Hepatic stellate cell (primary cell): ENCODE measurements at regions not wholly inside any gene's neighbourhood (a gene's known extent, or its start where the extent isn't known, plus 50 kb on each side); places are given as distances from the start of the nearest gene placed in this dataset.

Experiments used
- DNase-seq: peaks from one replicate; pipeline ENCODE4 v3.0.0; 2011; ENCODE audit warnings: low spot score

DNA sequence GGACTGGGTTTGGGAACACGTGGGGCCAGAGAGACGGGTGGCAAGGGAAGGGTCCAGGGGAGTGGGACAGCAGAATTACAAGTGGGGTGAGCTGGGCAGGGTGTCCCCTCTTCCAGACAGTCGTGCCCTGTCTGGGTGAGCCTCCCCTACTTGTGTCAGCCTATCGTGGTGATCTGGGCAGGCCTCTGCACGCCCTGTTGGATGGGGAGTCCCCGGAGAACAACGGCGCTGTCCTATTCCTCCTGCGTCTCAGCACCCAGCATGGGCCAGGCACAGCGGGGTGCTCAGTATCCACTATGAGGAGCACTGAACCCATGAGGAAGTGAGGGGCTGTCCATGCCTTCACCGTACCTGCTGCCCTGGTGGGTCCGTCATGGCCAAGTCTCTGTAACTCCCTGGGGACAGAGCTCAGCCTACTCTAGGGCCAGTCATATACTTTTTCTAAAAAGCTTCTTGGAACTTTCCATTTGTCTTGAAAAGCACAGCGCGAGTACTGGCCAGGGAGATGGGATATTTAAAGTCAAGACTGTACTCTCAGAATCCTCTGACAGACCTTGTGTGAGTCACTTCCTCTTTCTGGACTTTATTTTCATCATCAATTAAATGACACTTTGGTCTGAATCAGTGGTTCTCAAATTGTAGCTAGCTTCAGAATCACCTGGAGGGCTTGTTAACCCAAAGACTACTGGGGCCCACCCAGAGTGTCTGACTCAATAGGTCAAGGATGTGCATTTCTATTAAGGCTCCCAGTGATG lies 81.7 kb upstream of the NECTIN1 start:
- DNase-seq, result no peak

DNA sequence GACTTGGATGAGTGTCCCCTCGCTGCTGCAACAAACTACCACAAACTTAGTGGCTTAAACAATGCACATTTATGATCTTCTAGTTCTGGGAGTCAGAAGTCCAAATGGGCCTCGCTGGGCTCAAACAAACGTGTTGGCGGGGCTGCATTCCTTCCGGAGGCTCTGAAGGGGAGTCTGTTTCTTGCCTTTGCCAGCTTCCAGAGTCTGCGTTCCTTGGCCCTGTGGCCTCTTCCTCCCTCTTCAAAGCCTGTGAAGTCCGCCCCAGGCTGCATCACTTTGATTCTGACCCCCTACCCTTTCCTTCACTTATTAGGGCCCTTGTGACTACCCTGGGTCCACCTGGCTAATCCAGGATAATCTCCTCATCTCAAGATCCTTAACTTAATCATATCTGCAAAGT lies 80.3 kb upstream of the NECTIN1 start:
- DNase-seq, result no peak

DNA sequence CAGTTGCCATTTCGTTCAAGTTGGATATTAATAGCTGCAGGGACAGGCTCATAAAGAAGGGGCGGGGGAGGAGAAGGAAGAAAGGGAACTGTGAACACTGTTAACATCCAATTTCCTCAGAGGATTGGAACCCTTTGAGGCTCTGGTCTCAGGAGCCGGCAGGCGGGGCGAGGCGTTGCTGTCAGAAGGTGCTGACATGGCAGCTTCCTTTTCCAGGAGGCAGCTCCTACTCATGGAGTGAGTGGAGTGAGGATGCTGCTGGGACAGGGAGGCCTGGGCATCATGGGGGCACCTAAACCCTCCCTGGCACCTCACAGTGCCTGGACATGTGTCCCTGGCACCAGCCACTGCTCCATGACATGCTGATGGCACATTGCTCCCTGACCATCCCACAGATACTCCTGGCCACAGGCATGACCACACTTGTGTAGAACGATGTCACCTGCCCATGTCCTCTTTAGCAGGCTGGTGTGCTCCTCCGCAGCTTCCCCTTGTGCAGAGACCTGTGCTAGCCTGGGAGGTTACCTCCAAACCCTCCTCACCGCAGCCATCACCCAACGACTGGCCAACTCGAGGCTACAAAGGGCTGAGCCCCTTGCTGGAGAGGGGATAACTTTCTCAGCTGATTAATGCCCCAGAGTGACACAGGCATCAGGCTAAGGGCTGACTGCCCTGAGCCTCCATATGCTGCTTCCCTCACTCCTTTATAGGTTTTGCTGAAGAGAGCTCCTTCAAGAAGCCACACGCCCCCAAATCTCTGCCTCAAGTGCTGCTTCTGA lies 79.6 kb upstream of the NECTIN1 start:
- DNase-seq, result no peak

DNA sequence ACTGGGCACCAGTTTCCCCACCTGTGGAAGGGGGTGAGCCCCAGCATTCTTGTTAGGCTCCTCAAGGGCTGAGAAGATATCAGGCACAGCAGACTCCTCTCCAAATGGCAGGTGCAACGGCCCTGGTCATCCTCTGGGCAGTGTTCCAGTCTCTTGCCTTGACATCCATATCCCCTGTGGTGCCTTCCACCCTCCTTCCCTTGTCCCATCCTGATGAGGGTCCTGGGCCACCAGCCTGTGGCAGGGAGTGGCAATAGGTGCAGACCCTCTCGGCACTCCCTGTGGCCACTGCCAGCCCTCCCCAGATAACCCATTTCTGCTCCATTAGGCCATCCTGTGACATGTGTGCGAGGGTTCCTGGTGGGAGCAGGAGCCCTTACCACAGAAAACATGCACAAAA lies 78.8 kb upstream of the NECTIN1 start:
- no peak for DNase-seq

DNA sequence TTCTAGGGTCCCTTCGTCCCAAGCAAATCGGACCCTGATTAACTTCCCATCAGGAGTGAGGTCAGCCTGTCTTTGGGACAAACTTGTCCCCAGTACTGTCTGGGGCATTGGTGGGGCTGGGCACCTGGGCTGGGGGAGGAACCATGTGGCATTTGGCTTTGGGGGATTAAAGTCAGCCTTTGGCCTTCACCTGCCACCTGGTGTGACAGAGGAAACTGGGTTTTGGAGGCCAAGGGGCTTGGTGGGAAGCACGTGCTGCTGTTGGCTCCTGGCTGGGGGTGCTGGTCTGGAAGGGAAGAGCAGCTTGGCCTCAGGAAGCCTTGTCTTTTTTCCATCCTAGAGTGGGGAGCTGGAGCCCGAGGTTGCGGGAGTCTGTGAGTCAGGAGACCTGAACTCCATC lies 78.4 kb upstream of the NECTIN1 start:
- no peak for DNase-seq

DNA sequence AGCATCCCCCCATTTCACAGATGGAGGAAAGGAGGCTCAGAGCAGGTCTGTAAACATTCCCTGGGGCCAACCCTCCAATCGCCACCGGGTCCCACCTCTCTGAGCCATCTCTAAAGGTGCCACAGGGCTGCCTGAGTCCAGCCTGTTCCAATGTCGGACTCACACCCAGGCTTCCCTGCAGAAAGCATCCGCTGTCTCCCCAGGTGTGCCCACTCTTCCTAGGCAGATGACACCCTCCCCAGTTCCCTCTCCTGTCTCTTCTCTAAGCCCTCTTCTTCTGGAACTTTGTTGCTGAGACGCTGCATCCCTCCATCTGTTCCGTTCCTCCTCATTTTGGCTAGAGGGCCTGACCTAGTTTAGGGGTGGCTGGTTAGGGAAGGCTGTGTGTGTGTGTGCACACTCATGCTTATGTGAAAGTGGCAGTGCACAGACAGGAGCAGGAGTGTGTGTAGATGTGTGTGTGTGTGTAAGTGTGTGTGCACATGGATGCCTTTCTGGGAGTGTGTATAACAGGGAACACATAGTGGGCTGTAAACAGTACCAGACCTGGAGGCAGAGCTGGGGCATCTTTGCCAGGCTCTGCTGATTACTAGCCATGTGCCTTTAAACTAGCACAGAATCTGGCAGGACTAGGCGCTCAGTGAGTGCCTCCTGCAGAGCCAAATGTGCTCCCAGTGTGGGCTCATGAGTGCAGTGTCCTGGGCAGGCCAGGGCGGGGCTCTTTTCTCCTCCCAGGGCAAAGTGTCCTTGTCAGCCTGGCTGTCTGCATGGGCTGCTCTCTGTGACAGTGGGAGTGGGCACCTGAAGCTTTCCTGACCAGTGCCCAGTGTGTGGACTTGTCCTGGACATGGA lies 77.3 kb upstream of the NECTIN1 start:
- DNase-seq, result no peak

DNA sequence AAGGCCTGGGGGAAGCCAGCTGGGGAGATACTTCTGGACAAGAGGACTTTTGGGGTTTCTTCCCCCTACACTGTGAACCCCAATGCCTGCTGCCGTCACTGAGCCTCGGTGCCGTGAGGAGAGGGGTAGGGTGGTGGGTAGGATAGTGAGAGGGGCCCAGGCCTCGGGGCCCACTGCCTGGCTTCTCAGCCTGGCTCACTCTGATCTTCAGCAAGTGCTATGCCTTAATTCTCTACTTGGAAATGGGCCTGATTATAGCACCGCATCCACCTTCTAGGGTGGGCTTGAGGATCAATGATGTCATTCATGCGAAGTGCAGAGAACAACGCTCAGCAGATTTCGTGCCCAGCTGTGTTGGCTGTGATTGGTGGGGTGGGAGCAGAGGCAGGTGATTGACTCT lies 76.7 kb upstream of the NECTIN1 start:
- DNase-seq, result no peak

DNA sequence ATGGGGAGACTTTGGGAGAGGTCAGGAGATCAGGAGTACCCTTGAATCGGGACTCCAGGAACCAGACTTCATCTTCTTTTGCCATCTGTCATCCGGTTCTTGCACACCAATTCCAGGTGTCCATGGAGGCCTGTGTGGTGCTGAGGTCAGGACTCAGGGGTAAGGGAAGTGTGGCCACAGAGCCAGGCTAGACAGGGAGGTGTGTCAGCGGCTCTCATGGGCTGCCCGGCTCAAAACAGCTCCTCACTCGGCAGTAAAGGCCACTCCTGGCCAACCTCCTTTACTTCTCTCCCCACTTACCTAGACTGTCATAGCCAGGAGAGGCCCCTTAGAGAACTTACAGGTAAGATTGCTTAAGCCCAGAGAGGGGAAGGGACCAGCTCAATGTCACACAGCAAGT lies 75.7 kb upstream of the NECTIN1 start:
- DNase-seq, result no peak

DNA sequence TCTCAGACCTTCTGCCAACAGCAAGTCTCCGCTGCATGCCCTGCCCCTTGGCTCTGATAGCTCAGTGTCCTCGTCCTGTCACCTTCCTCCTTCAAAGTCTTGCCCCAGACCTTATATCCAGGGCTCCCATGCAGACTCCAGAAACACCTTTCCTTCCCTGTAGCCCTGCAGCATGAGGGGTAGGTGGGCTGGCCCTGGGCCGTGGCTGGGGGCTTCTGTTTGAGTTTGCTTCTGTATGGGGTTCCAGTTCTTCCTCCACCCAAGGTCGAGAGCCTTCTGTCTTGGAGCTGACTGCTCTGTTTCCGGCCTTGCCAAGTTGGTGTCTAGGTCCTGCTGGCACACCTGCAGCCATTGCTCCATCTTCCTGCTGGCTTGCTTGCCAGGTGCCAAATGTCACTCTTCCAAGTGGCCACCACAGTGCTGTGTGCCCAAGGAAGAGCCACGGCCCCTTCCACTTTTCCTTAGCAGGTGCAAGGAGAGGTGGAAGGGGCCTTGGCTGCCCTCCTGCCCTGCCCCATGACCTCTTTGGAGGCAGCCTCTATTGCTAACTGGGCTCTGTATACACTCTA lies 74.8 kb upstream of the NECTIN1 start:
- DNase-seq, result no peak

DNA sequence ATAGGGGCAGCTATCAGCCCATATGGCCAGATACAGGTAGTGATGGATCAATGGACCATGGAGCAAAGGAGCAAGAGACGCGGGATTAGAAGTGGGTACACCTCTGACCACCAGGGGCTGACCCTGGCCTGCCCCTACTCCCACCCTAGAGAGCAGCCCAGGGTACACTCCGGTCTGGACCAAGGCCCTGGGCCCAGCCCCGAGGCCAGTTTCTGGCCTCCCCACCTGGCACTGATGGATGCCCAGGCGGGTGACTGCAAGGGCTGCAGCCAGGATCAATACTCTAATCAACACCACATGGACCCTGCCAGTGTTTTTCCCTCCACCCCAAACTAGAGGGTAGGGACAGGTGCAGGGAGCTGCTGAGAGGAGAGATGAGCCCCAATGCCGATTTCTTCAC lies 74.1 kb upstream of the NECTIN1 start:
- no peak for DNase-seq

DNA sequence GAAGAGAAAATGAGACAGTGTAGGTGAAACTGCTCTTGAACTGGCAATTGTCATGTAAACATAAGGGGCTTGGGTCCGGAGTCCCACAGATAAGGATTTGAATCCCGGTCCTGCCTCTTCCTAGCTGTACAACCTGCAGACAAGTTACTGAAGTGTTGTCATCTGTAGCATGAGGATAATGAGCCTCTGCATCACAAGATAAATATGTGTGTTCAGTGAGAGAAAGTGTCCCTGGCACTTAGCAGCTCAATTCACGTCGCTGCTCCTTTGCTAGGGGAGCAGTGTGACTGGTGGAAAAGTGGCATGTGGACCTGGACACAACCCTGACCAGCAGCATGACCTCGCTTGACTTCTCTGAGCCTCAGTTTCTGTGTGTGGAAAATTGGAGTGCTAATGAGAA lies 73.7 kb upstream of the NECTIN1 start:
- no peak for DNase-seq

DNA sequence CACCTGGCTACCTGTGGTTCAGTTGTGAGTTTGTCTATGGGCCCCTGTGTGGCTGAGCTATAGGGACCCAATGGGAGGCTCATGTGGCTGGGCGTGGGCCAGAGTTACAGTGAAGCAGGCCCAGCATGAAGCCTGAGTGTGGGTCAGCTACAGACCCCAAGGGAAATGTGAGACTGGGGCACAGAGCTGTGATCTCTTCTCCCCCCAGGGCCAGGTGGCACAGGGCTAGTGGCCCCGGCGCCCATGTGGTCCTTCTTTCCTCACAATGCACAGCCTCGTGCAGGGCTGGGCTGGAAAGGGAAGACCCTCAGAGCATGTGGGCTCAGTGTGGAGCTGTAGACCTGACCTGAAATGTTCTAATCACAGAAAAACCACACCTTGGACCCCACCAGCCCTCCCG lies 71.6 kb upstream of the NECTIN1 start:
- DNase-seq, result no peak

DNA sequence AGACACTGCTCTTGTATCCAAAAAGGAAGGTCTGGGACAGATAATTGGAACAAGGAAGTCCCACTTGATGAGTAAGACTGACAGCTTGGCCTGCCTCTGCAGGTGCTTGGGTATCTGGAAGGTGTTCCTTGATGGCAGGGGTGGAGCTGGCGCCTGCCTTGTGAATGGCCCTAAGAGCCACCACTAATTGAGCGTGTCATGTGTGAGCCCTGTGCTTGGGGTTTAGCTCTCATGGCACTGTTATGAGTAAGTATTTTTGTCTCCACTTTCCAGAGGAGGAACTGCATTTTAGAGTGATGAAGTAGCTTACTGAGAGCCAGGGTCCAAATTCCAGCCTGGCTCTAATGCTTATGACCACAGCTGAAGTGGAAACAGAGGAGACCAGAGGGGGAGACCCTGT lies 71.2 kb upstream of the NECTIN1 start:
- no peak for DNase-seq

DNA sequence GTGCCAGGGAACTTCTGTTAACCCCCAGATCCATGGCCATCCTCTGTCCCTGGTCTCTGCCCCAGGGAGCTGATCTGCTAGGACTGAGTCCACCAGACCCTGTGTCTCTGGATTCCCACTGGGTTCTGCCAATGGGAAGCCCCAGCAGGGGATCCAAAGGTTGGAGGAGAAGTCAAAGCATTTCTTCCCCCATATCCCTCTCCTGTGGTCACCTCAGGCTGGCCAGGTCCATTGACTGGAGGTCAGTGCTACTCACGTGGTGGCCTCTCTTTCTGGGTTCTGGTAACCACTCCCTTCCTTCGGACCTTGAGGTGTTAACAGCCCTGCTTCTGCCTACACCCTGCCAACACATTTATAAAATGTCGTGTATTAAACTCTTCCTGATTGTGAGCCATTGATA lies 69.7 kb upstream of the NECTIN1 start:
- no peak for DNase-seq

DNA sequence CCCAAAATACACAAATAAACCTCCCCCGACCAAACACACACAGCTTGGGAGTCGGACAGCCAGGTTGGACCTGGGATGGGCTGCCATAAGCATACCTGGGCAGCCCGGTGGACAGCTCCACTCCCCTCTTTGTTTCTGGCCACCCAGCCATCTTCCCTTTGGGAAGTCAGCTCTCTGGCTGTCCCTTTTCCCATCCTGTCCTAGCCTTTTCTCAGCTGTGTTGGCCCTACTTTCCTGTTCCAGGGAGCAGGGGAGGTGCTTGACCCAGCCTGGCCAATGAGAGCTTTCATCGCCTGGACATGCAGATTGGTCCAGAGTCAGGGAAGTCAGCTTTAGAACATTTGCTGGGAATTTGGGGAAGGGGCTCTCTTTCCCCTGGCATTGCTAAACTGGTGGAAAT lies 68.7 kb upstream of the NECTIN1 start:
- no peak for DNase-seq

DNA sequence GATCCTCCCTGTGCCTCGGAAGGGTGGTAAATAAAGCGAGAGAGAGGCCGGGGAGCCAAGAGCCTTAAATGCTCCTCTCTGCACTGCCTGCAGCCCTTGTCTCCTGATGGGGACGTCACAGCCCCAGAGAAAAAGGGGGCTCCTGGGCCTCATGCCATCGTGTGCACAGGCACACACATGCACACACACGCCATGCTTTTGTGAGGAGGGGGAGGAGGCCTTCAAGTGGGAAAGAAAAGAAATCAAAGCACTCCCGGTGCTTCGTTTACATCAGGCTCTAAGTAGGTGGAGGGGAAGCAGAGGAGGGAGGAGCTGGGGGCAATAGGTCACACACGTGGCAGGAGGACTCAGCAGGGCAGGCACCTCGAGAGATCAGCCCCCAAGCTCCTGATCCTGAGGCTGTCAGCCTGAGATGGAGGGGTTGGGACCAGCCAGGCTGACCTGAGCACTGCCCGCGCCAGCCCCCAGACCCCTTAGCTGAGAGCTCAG lies 68.2 kb upstream of the NECTIN1 start:
- DNase-seq, result no peak

DNA sequence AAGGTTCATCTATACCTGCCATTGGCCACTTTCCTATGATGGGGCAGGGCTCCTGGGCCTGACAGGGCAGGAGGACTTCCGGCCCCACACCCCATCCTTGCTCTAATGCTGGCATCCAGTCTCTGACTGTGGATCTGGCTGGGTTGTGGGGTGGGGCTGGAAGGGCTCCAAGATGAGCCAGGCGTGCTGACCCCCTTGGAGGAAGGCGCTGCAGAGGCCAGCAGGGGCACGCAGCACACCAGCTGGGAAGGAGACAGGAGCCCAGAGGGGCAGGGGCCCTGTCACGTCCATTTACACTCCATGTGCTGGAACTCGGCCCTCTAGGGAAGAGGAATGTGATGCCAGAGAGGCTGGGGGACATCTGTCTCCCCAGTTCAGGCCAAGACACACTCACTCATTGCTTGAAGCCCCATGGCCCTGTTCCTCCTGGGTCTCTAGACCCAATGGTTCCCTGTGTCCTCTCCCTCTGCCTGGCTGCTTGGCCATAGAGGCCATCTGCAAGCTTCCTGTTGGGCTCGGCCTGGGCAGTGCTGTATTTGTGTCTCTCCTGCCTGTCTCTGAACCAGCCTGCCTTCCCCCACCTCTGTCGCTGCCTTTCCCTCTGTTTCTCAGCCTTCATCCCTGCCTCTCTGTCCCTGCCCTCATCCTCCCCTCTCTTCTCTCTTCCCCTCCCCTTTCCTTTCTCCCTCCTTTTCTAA lies 67.5 kb upstream of the NECTIN1 start:
- DNase-seq, result no peak

DNA sequence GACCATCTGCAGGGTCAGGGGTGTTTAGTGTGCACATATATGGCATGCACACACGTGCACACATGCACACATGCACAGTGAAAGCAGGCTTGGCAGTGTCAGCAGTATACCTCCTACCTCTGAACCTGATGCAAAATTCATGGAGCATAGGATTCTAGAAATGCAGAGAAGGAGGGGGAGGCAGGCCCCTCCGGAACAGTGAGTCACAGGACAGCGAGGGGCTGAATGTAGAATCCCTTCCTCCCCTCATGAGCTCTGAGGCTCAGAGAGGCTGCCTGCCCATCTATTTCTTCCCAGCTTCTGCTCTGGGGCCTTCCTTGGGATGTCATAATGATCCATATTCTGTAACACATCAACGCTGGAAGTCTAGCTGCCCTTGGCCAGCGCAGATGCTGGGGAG lies 66.7 kb upstream of the NECTIN1 start:
- DNase-seq, result no peak

DNA sequence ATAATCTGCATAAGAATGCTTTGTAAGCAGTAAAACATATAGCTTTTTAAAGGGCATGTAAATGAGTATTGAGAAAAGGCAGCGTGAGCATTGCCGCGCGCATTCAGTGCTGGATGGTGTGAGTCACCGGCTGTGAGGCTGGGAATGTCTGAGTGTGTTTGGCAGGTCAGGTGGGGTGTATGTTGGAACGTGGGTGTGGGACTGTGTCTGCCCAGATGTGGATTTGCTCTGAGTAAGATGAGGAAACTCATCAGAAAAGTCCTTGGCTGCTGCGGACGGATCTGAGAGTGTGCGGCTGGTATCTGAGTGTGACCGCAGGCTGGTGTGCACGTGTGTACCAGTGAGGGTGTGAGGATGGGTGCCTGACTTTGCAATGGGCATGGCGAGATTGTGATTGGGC lies 66.2 kb upstream of the NECTIN1 start:
- no peak for DNase-seq

DNA sequence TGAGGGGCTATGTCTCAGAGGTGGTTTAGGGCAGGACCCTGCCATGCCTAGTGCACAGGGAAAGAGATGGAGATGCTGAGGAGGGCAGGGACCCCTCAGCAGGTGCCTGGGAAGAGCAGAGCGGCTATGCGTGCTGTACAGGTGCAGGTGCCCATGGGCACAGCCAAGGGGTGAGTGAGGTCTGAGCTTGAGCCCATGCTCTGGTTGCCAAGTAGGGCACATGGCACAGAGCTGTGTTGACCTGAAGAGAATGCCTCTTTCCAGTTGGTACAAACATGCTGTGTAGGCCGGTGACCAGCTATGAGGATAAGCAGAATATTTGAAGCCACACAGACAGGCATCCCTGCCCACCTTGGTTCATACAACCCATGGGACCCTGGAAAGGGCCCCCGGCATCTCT lies 65.8 kb upstream of the NECTIN1 start:
- DNase-seq, result no peak

DNA sequence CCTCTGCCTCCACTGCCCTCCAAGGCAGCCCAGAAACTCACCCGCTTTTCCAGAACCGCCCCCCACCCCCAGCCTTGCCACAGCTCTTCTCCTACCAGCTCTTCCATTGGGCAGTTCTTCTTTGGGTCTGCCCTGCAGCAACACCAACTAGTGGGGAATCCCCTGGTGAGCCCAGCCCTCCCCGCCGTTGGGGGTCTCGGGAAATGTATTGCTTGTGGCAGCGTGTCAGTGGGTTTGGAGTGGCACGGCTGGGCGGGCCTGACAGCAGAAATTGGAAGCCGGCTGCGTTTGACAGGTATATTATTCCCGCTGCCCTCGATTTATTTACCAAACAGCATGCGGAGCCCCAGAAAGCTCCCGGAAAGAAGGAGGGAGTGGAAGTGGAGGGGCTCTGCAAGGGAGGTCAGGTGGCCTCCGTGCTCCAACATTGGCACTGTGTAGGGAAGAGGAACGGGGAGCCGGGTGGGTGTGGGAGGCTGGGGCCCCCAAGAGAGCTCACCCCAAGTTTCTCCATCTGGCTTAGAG lies 65.2 kb upstream of the NECTIN1 start:
- no peak for DNase-seq
